ENCODE measurements at regions not wholly inside any gene's neighbourhood (a gene's known extent, or its start where the extent isn't known, plus 50 kb on each side); places are given as distances from the start of the nearest gene placed in this dataset.

- no peaks in the 10 kb centered on the region for H3K27me3 Mint-ChIP-seq
- no peaks in the 10 kb centered on the region for H3K36me3 Mint-ChIP-seq (ENCODE audit: low read depth)
- DNase-seq, result no peak
- CTCF ChIA-PET, result no interaction called here
- POLR2A ChIA-PET, result no interaction called here
- H3K27ac Mint-ChIP-seq, result no peak overlapping the region
- no peak overlapping the region for H3K4me3 Mint-ChIP-seq
- no peaks in the 10 kb centered on the region for H3K4me1 Mint-ChIP-seq
- H3K9me3 Mint-ChIP-seq, result no peaks in the 10 kb centered on the region
These were observed 336.9 kb upstream of the TRAM1L1 start for GRCh38 chr4:117422297-117422696.

GRCh38 chr4:117425636-117426035 is 340.3 kb upstream of the TRAM1L1 start:
- H3K27me3 Mint-ChIP-seq, result no peaks in the 10 kb centered on the region
- no peaks in the 10 kb centered on the region for H3K4me1 Mint-ChIP-seq
- no peaks in the 10 kb centered on the region for H3K36me3 Mint-ChIP-seq (ENCODE audit: low read depth)
- DNase-seq, result no peak
- ChIA-PET POLR2A (no interaction called here), CTCF (no interaction called here)
- H3K9me3 Mint-ChIP-seq, result peaks cover 5% of the 10 kb centered on the region
- no peak overlapping the region for H3K27ac Mint-ChIP-seq
- no peak overlapping the region for H3K4me3 Mint-ChIP-seq

GRCh38 chr4:117428536-117428935 is 343.2 kb upstream of the TRAM1L1 start:
- Mint-ChIP-seq H3K27me3 (no peaks in the 10 kb centered on the region), H3K4me1 (no peaks in the 10 kb centered on the region), H3K27ac (no peak overlapping the region)

GRCh38 chr4:117429061-117429460 is 343.7 kb upstream of the TRAM1L1 start:
- CTCF ChIA-PET, result no interaction called here

More at GRCh38 chr4:117428536-117428935, 343.2 kb upstream of the TRAM1L1 start:
- no peak for DNase-seq
- H3K36me3 Mint-ChIP-seq (ENCODE audit: low read depth), result no peaks in the 10 kb centered on the region
- POLR2A ChIA-PET, result no interaction called here
- H3K9me3 Mint-ChIP-seq, result peaks cover 5% of the 10 kb centered on the region
- CTCF ChIA-PET, result no interaction called here
- H3K4me3 Mint-ChIP-seq, result no peak overlapping the region

GRCh38 chr4:117429506-117429905 is 344.1 kb upstream of the TRAM1L1 start:
- no peaks in the 10 kb centered on the region for H3K4me1 Mint-ChIP-seq
- H3K9me3 Mint-ChIP-seq, result peaks cover 5% of the 10 kb centered on the region
- no peak for DNase-seq
- no peak overlapping the region for H3K27ac Mint-ChIP-seq
- POLR2A ChIA-PET, result no interaction called here
- CTCF ChIA-PET, result no interaction called here
- H3K27me3 Mint-ChIP-seq, result no peaks in the 10 kb centered on the region
- no peaks in the 10 kb centered on the region for H3K36me3 Mint-ChIP-seq (ENCODE audit: low read depth)
- no peak overlapping the region for H3K4me3 Mint-ChIP-seq

More at GRCh38 chr4:117429061-117429460, 343.7 kb upstream of the TRAM1L1 start:
- no peak for DNase-seq
- POLR2A ChIA-PET, result no interaction called here
- Mint-ChIP-seq H3K27ac (no peak overlapping the region), H3K4me3 (no peak overlapping the region), H3K4me1 (no peaks in the 10 kb centered on the region), H3K27me3 (no peaks in the 10 kb centered on the region), H3K9me3 (peaks cover 5% of the 10 kb centered on the region), H3K36me3 (ENCODE audit: low read depth) (no peaks in the 10 kb centered on the region)

- no peak for DNase-seq
- no peaks in the 10 kb centered on the region for H3K27me3 Mint-ChIP-seq
- no peak overlapping the region for H3K4me3 Mint-ChIP-seq
- no peaks in the 10 kb centered on the region for H3K4me1 Mint-ChIP-seq
- ChIA-PET POLR2A (no interaction called here), CTCF (no interaction called here)
- no peaks in the 10 kb centered on the region for H3K36me3 Mint-ChIP-seq (ENCODE audit: low read depth)
- H3K27ac Mint-ChIP-seq, result no peak overlapping the region
- peaks cover 4% of the 10 kb centered on the region for H3K9me3 Mint-ChIP-seq
These were observed 349.0 kb upstream of the TRAM1L1 start for GRCh38 chr4:117434424-117434823.

GRCh38 chr4:117447925-117448324 is 362.5 kb upstream of the TRAM1L1 start:
- Mint-ChIP-seq H3K4me1 (no peaks in the 10 kb centered on the region), H3K9me3 (no peaks in the 10 kb centered on the region), H3K36me3 (ENCODE audit: low read depth) (no peaks in the 10 kb centered on the region), H3K27ac (no peak overlapping the region), H3K4me3 (no peak overlapping the region), H3K27me3 (no peaks in the 10 kb centered on the region)
- POLR2A ChIA-PET, result no interaction called here
- CTCF ChIA-PET, result no interaction called here
- peak; percentile 18 for DNase-seq

GRCh38 chr4:117455088-117455487 is 369.7 kb upstream of the TRAM1L1 start:
- DNase-seq, result no peak
- Mint-ChIP-seq H3K4me1 (no peaks in the 10 kb centered on the region), H3K27ac (no peak overlapping the region), H3K4me3 (no peak overlapping the region), H3K27me3 (no peaks in the 10 kb centered on the region), H3K9me3 (no peaks in the 10 kb centered on the region), H3K36me3 (ENCODE audit: low read depth) (no peaks in the 10 kb centered on the region)
- POLR2A ChIA-PET, result no interaction called here
- CTCF ChIA-PET, result no interaction called here

- CTCF ChIA-PET, result no interaction called here
- H3K27ac Mint-ChIP-seq, result no peak overlapping the region
- no peak for DNase-seq
- no peak overlapping the region for H3K4me3 Mint-ChIP-seq
- no peaks in the 10 kb centered on the region for H3K36me3 Mint-ChIP-seq (ENCODE audit: low read depth)
- POLR2A ChIA-PET, result no interaction called here
- no peaks in the 10 kb centered on the region for H3K27me3 Mint-ChIP-seq
- no peaks in the 10 kb centered on the region for H3K9me3 Mint-ChIP-seq
- H3K4me1 Mint-ChIP-seq, result peaks cover 1% of the 10 kb centered on the region
These were observed 381.0 kb upstream of the TRAM1L1 start for GRCh38 chr4:117466388-117466787.

GRCh38 chr4:117467404-117467803 is 382.0 kb upstream of the TRAM1L1 start:
- POLR2A ChIA-PET, result no interaction called here
- H3K4me3 Mint-ChIP-seq, result no peak overlapping the region
- CTCF ChIA-PET, result no interaction called here
- H3K4me1 Mint-ChIP-seq, result peaks cover 2% of the 10 kb centered on the region
- no peak for DNase-seq
- no peaks in the 10 kb centered on the region for H3K36me3 Mint-ChIP-seq (ENCODE audit: low read depth)
- H3K27ac Mint-ChIP-seq, result no peak overlapping the region
- H3K9me3 Mint-ChIP-seq, result no peaks in the 10 kb centered on the region
- no peaks in the 10 kb centered on the region for H3K27me3 Mint-ChIP-seq

- Mint-ChIP-seq H3K36me3 (ENCODE audit: low read depth) (no peaks in the 10 kb centered on the region), H3K27ac (no peak overlapping the region), H3K4me1 (peaks cover 2% of the 10 kb centered on the region), H3K9me3 (no peaks in the 10 kb centered on the region), H3K27me3 (no peaks in the 10 kb centered on the region), H3K4me3 (no peak overlapping the region)
- DNase-seq, result no peak
- ChIA-PET POLR2A (no interaction called here), CTCF (no interaction called here)
These were observed 389.6 kb upstream of the TRAM1L1 start for GRCh38 chr4:117474987-117475386.

GRCh38 chr4:117477925-117478324 is 392.5 kb upstream of the TRAM1L1 start:
- CTCF ChIA-PET, result no interaction called here

GRCh38 chr4:117478702-117479101 is 393.3 kb upstream of the TRAM1L1 start:
- Mint-ChIP-seq H3K27me3 (no peaks in the 10 kb centered on the region), H3K4me3 (no peak overlapping the region), H3K4me1 (no peaks in the 10 kb centered on the region), H3K9me3 (no peaks in the 10 kb centered on the region), H3K27ac (no peak overlapping the region), H3K36me3 (ENCODE audit: low read depth) (no peaks in the 10 kb centered on the region)
- POLR2A ChIA-PET, result no interaction called here
- CTCF ChIA-PET, result no interaction called here
- DNase-seq, result no peak

More at GRCh38 chr4:117477925-117478324, 392.5 kb upstream of the TRAM1L1 start:
- no peaks in the 10 kb centered on the region for H3K9me3 Mint-ChIP-seq
- DNase-seq, result no peak
- H3K27me3 Mint-ChIP-seq, result no peaks in the 10 kb centered on the region
- no peak overlapping the region for H3K4me3 Mint-ChIP-seq
- POLR2A ChIA-PET, result no interaction called here
- H3K27ac Mint-ChIP-seq, result no peak overlapping the region
- no peaks in the 10 kb centered on the region for H3K36me3 Mint-ChIP-seq (ENCODE audit: low read depth)
- H3K4me1 Mint-ChIP-seq, result no peaks in the 10 kb centered on the region

GRCh38 chr4:117479673-117480072 is 394.3 kb upstream of the TRAM1L1 start:
- no peaks in the 10 kb centered on the region for H3K4me1 Mint-ChIP-seq
- H3K36me3 Mint-ChIP-seq (ENCODE audit: low read depth), result no peaks in the 10 kb centered on the region
- no peaks in the 10 kb centered on the region for H3K9me3 Mint-ChIP-seq
- no peak overlapping the region for H3K27ac Mint-ChIP-seq
- DNase-seq, result no peak
- no peaks in the 10 kb centered on the region for H3K27me3 Mint-ChIP-seq
- no peak overlapping the region for H3K4me3 Mint-ChIP-seq
- ChIA-PET POLR2A (no interaction called here), CTCF (no interaction called here)

- ChIA-PET CTCF (no interaction called here), POLR2A (no interaction called here)
- Mint-ChIP-seq H3K9me3 (no peaks in the 10 kb centered on the region), H3K4me3 (no peak overlapping the region), H3K36me3 (ENCODE audit: low read depth) (no peaks in the 10 kb centered on the region), H3K4me1 (no peaks in the 10 kb centered on the region), H3K27ac (no peak overlapping the region), H3K27me3 (no peaks in the 10 kb centered on the region)
- no peak for DNase-seq
These were observed 396.4 kb upstream of the TRAM1L1 start for GRCh38 chr4:117481742-117482141.

Measured in activated CD4-positive, alpha-beta memory T cell treated with anti-CD3 and anti-CD28 coated beads, Interleukin-2, amount 10 ng/mL, durations not matched to agents 7 days and 5 days (primary cell).